Mesenchymal stem cell (in vitro differentiated cells and primary cell): ENCODE measurements at regions not wholly inside any gene's neighbourhood (a gene's known extent, or its start where the extent isn't known, plus 50 kb on each side); places are given as distances from the start of the nearest gene placed in this dataset.

ENCODE experiments used
- DNase-seq: peaks from one replicate; pipeline ENCODE4 v3.0.0-alpha.2; 2013
- H2AFZ ChIP-seq: one replicate; pipeline ENCODE4 v1.6.1; 2013; ENCODE audit warnings: low read depth, mild to moderate bottlenecking, control low read depth, inconsistent platforms, low read length, moderate library complexity
- H2AK5ac ChIP-seq: 2 replicates; pipeline ENCODE4 v1.6.1; 2013; ENCODE audit warnings: low read length, moderate library complexity, mild to moderate bottlenecking, inconsistent platforms; ENCODE audit not compliant: severe bottlenecking
- H2BK120ac ChIP-seq: one replicate; pipeline ENCODE4 v1.6.1; 2013; ENCODE audit warnings: low read depth, mild to moderate bottlenecking, inconsistent platforms, low read length, moderate library complexity
- H2BK12ac ChIP-seq, 2 experiments: one replicate each; pipeline ENCODE4 v1.6.1; 2013; ENCODE audit warnings: inconsistent platforms in 2 of 2, low read length in 2 of 2, mild to moderate bottlenecking in 2 of 2, moderate library complexity in 2 of 2, control low read depth in 1 of 2
- H2BK15ac ChIP-seq: one replicate; pipeline ENCODE4 v1.6.1; 2013; ENCODE audit warnings: mild to moderate bottlenecking, low read depth, inconsistent platforms; ENCODE audit not compliant: poor library complexity, severe bottlenecking
- H2BK5ac ChIP-seq: 2 replicates; pipeline ENCODE4 v1.6.1; 2013; ENCODE audit warnings: low read depth, mild to moderate bottlenecking, low read length, control low read depth, inconsistent platforms; ENCODE audit not compliant: poor library complexity, severe bottlenecking
- H3K14ac ChIP-seq, 2 experiments: one replicate each; pipeline ENCODE4 v1.6.1; 2013; ENCODE audit warnings: inconsistent platforms in 2 of 2, low read length in 2 of 2, control low read depth in 1 of 2, mild to moderate bottlenecking in 1 of 2, moderate library complexity in 1 of 2
- H3K18ac ChIP-seq, 2 experiments: one replicate each; pipeline ENCODE4 v1.6.1; 2013; ENCODE audit warnings: inconsistent platforms in 2 of 2, low read length in 2 of 2, control low read depth in 1 of 2, low read depth in 1 of 2, mild to moderate bottlenecking in 1 of 2
- H3K23ac ChIP-seq, 2 experiments: one replicate each; pipeline ENCODE4 v1.6.1; 2013; ENCODE audit warnings: inconsistent platforms in 2 of 2, low read length in 2 of 2, mild to moderate bottlenecking in 2 of 2, moderate library complexity in 2 of 2, control low read depth in 1 of 2
- H3K27ac ChIP-seq: 2 replicates; pipeline ENCODE4 v1.5.1; 2013; ENCODE audit warnings: mild to moderate bottlenecking, moderate library complexity, low read length, control low read depth, inconsistent platforms; ENCODE audit not compliant: poor library complexity, severe bottlenecking
- H3K27me3 ChIP-seq, 2 experiments: 2 replicates each; pipeline versions ENCODE4 v1.6.1 to v1.7.0; 2013; ENCODE audit warnings: low read length in 2 of 2, mild to moderate bottlenecking in 2 of 2, moderate library complexity in 2 of 2, control low read depth in 1 of 2, inconsistent platforms in 1 of 2; ENCODE audit not compliant: control insufficient read depth in 1 of 2, insufficient read depth in 1 of 2
- H3K36me3 ChIP-seq, 2 experiments: 2 replicates each; pipeline versions ENCODE4 v1.6.1 to v1.7.0; 2013; ENCODE audit warnings: low read length in 2 of 2, control low read depth in 1 of 2, inconsistent platforms in 1 of 2, low read depth in 1 of 2, mild to moderate bottlenecking in 1 of 2; ENCODE audit not compliant: insufficient read depth in 2 of 2, control insufficient read depth in 1 of 2
- H3K4ac ChIP-seq, 2 experiments: one replicate each; pipeline ENCODE4 v1.6.1; 2013; ENCODE audit warnings: inconsistent platforms in 2 of 2, low read length in 2 of 2, mild to moderate bottlenecking in 2 of 2, moderate library complexity in 2 of 2, control low read depth in 1 of 2, low read depth in 1 of 2
- H3K4me1 ChIP-seq: 2 replicates; pipeline ENCODE4 v1.6.1; 2013; ENCODE audit warnings: low read depth, low read length, control low read depth; ENCODE audit not compliant: control insufficient read depth, insufficient read depth
- H3K4me2 ChIP-seq: 2 replicates; pipeline ENCODE4 v1.6.1; 2013; ENCODE audit warnings: low read length, mild to moderate bottlenecking, inconsistent platforms; ENCODE audit not compliant: poor library complexity, severe bottlenecking
- H3K4me3 ChIP-seq, 2 experiments: 2 replicates each; pipeline versions ENCODE4 v1.5.1 to v1.7.0; 2013; ENCODE audit warnings: low read length in 2 of 2, mild to moderate bottlenecking in 2 of 2, control low read depth in 1 of 2, low read depth in 1 of 2; ENCODE audit not compliant: insufficient read depth in 1 of 2
- H3K79me1 ChIP-seq: replicated peaks from 2 replicates; pipeline ENCODE4 v1.6.1; 2013; ENCODE audit warnings: mild to moderate bottlenecking, control low read depth, low read length, inconsistent platforms; ENCODE audit not compliant: poor library complexity, severe bottlenecking
- H3K9ac ChIP-seq: 2 replicates; pipeline ENCODE4 v1.7.0; 2013; ENCODE audit warnings: mild to moderate bottlenecking, low read length, moderate library complexity
- H3K9me3 ChIP-seq: 2 replicates; pipeline ENCODE4 v1.7.0; 2013; ENCODE audit warnings: mild to moderate bottlenecking, low read length; ENCODE audit not compliant: control insufficient read depth
- H4K8ac ChIP-seq: one replicate; pipeline ENCODE4 v1.6.1; 2013; ENCODE audit warnings: inconsistent platforms, mild to moderate bottlenecking, low read length, moderate library complexity
- H4K91ac ChIP-seq: one replicate; pipeline ENCODE4 v1.6.1; 2013; ENCODE audit warnings: mild to moderate bottlenecking, low read length, inconsistent platforms
- WGBS: methylation state at CpG from one replicate; pipeline ENCODE4 v1.1.7; 2013; ENCODE audit warnings: mixed read lengths; 5-methylcytosine and 5-hydroxymethylcytosine counted together

DNA sequence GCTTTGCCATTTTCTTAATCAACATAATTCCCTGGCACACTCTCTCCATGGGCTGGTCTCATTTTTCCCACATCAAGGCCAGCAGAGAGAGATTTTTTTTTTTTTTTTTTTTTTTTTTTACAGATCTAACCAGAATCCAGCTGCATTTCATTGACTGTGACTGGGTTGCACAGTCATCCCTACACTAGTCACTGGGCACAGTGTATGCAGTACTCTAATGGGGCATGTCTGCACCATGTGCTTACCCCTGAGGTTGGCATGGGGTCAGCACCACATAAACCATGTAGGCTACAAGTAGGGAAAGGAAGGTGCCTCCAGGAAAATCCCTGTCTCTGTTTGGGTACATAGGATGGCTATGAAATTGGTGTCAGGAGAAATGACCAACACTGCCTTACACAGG is 64.1 kb upstream of the LRP8 start:
- no peak overlapping the region for H2AK5ac ChIP-seq
- H3K4me3 ChIP-seq = no peak overlapping the region
- H3K27me3 ChIP-seq = peaks cover 0 to 12% of the 10 kb centered on the region in 2 experiments
- H3K14ac ChIP-seq = no peak overlapping the region
- H3K4me2 ChIP-seq = no peak overlapping the region
- no peak overlapping the region for H2BK120ac ChIP-seq
- no peak overlapping the region for H3K27ac ChIP-seq
- peaks cover 6% of the 10 kb centered on the region for H3K4me1 ChIP-seq
- DNase-seq = no peak
- no peaks in the 10 kb centered on the region for H3K36me3 ChIP-seq
- H2BK12ac ChIP-seq = no peak overlapping the region
- H3K18ac ChIP-seq = no peak overlapping the region
- H3K79me1 ChIP-seq = no peaks in the 10 kb centered on the region
- H2BK15ac ChIP-seq = no peak overlapping the region
- H4K91ac ChIP-seq = no peak overlapping the region
- peak overlapping the region; percentile 10 for H3K9ac ChIP-seq
- no peak overlapping the region for H3K23ac ChIP-seq
- H3K9me3 ChIP-seq = no peaks in the 10 kb centered on the region
- no peak overlapping the region for H2AFZ ChIP-seq
- H2BK5ac ChIP-seq = no peak overlapping the region
- no peak overlapping the region for H4K8ac ChIP-seq
- H3K4ac ChIP-seq = no peak overlapping the region

DNA sequence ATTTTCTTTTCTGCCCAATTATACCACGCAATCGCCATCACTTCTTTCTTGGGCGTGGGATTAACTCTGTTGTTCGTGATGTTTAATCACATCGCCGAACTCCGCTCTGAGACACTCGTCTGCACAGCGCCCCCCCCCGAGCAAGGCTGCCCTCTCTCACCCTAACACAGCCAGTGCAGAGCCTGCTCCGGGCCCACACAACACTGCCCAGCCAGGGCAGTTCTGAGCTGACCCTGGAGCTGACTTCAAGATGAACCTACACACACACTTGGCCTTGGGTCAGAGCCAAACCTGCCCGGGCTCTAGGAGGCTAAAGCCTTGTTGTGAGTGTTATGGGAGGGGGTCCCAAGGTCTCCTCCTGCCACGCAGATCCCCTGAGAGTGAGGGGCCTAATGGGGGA is 64.6 kb upstream of the LRP8 start:
- Histone ChIP-seq H4K8ac (no peak overlapping the region), H4K91ac (no peak overlapping the region), H3K36me3 (no peaks in the 10 kb centered on the region), H2BK15ac (no peak overlapping the region), H3K9ac (peak overlapping the region; percentile 10), H2BK5ac (no peak overlapping the region), H3K27me3 (peaks cover 0 to 17% of the 10 kb centered on the region in 2 experiments), H3K14ac (no peak overlapping the region), H3K18ac (no peak overlapping the region), H3K27ac (no peak overlapping the region), H2BK12ac (no peak overlapping the region), H3K79me1 (no peaks in the 10 kb centered on the region), H3K4me3 (no peak overlapping the region), H3K4me1 (peaks cover 6% of the 10 kb centered on the region), H2AK5ac (no peak overlapping the region), H3K23ac (no peak overlapping the region), H3K4me2 (no peak overlapping the region), H2BK120ac (no peak overlapping the region), H3K9me3 (no peaks in the 10 kb centered on the region), H3K4ac (no peak overlapping the region), H2AFZ (no peak overlapping the region)
- DNase-seq = no peak
- 84% methylated on average over 13 of the region's 13 CpGs for WGBS

DNA sequence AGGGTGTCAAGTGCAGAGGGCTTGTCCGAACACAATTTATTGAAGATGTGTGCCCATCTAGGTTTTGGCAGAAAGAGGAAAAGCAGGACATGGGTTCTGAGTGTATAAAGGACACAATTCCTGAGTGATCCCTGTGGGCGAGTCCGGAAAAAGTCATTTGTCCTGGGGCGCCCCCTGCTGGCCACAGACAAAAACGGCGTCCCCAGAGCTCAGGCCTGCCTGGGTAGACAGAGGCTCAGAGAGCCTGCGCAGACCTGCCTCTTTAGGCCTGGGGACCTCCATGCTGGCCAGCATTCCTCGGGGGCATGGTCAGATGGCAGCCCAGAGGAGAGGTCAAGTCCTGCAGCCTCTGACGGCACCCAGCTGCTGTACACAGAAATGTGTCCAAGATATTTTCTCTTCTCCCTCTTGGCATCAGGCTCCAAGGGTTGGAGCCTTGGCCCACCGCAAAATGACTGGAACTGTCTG is 65.5 kb upstream of the LRP8 start:
- no peak overlapping the region for H3K18ac ChIP-seq
- no peak overlapping the region for H3K4me3 ChIP-seq
- no peaks in the 10 kb centered on the region for H3K9me3 ChIP-seq
- no peak overlapping the region for H2BK5ac ChIP-seq
- peak; percentile 74 for DNase-seq
- H3K4me1 ChIP-seq = peaks cover 6% of the 10 kb centered on the region
- H4K8ac ChIP-seq = peak overlapping the region; percentile 32
- no peak overlapping the region for H2AFZ ChIP-seq
- WGBS = 19% methylated on average over 10 of the region's 10 CpGs
- H3K4me2 ChIP-seq = no peak overlapping the region
- H3K9ac ChIP-seq = peak overlapping the region; percentile 10
- no peak overlapping the region for H3K23ac ChIP-seq
- no peak overlapping the region for H3K4ac ChIP-seq
- no peak overlapping the region for H2BK12ac ChIP-seq
- H2BK120ac ChIP-seq = no peak overlapping the region
- no peak overlapping the region for H2AK5ac ChIP-seq
- no peaks in the 10 kb centered on the region for H3K36me3 ChIP-seq
- peaks cover 0 to 17% of the 10 kb centered on the region in 2 experiments for H3K27me3 ChIP-seq
- no peaks in the 10 kb centered on the region for H3K79me1 ChIP-seq
- no peak overlapping the region for H2BK15ac ChIP-seq
- H3K14ac ChIP-seq = no peak overlapping the region
- H4K91ac ChIP-seq = no peak overlapping the region
- no peak overlapping the region for H3K27ac ChIP-seq

DNA sequence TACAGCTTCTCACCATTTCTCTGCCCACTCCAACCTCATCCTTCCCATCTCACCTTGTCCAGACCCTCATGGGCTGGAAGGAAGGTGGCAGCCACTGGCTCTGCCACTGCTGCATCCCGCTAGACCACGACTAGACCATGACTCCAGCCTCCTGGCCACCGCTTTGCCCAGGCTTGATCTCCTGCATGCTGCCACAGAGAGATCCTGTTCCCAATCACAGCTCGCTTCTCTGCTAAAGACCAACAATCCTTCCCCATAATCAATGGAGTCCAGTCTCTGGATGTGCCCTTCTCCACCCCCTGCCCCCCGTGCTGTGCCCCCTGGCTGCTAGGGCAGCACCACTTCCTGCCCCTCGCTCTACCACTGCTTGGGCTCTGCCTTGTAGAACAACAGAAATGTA is 64.9 kb upstream of the DMRTB1 start:
- no peak overlapping the region for H3K9ac ChIP-seq
- no peak overlapping the region for H2AFZ ChIP-seq
- no peak overlapping the region for H3K4me3 ChIP-seq
- H3K36me3 ChIP-seq = no peaks in the 10 kb centered on the region
- no peaks in the 10 kb centered on the region for H3K79me1 ChIP-seq
- H3K9me3 ChIP-seq = no peaks in the 10 kb centered on the region
- H2BK5ac ChIP-seq = no peak overlapping the region
- no peak overlapping the region for H2BK12ac ChIP-seq
- WGBS = 87% methylated on average over 6 of the region's 6 CpGs
- H2AK5ac ChIP-seq = no peak overlapping the region
- no peak overlapping the region for H2BK120ac ChIP-seq
- no peak overlapping the region for H3K4ac ChIP-seq
- H4K91ac ChIP-seq = peak overlapping the region; percentile 14
- no peak overlapping the region for H3K23ac ChIP-seq
- H3K4me2 ChIP-seq = no peak overlapping the region
- no peak overlapping the region for H4K8ac ChIP-seq
- peaks cover 0 to 17% of the 10 kb centered on the region in 2 experiments for H3K27me3 ChIP-seq
- H3K18ac ChIP-seq = no peak overlapping the region
- no peak for DNase-seq
- peaks cover 7% of the 10 kb centered on the region for H3K4me1 ChIP-seq
- no peak overlapping the region for H3K27ac ChIP-seq
- no peak overlapping the region for H3K14ac ChIP-seq
- H2BK15ac ChIP-seq = no peak overlapping the region
